ENCODE measurements at regions not wholly inside any gene's neighbourhood (a gene's known extent, or its start where the extent isn't known, plus 50 kb on each side); places are given as distances from the start of the nearest gene placed in this dataset.

- DNase-seq (ENCODE audit: low read depth) = no peak
Observed at GRCh38 chr7:24341691-24342413, 57.9 kb downstream of the NPY start.

- no peak for DNase-seq (ENCODE audit: low read depth)
Observed at GRCh38 chr7:24343614-24344013, 59.6 kb downstream of the NPY start.

GRCh38 chr7:24346129-24346528, 62.1 kb downstream of the NPY start:
- no peak for DNase-seq (ENCODE audit: low read depth)

GRCh38 chr7:24346716-24347115, 62.7 kb downstream of the NPY start:
- DNase-seq (ENCODE audit: low read depth) = no peak

- no peak for DNase-seq (ENCODE audit: low read depth)
Observed at GRCh38 chr7:24349339-24349738, 65.3 kb downstream of the NPY start.

- DNase-seq (ENCODE audit: low read depth) = no peak
Observed at GRCh38 chr7:24354456-24354855, 70.5 kb downstream of the NPY start.

- no peak for DNase-seq (ENCODE audit: low read depth)
Observed at GRCh38 chr7:24356718-24357386, 72.9 kb downstream of the NPY start.

- no peak for DNase-seq (ENCODE audit: low read depth)
Observed at GRCh38 chr7:24361001-24361400, 77.0 kb downstream of the NPY start.

- no peak for DNase-seq (ENCODE audit: low read depth)
Observed at GRCh38 chr7:24365606-24366005, 81.6 kb downstream of the NPY start.

- no peak for DNase-seq (ENCODE audit: low read depth)
Observed at GRCh38 chr7:24366876-24367275, 82.9 kb downstream of the NPY start.

- no peak for DNase-seq (ENCODE audit: low read depth)
Observed at GRCh38 chr7:24368161-24368560, 84.2 kb downstream of the NPY start.

- DNase-seq (ENCODE audit: low read depth) = no peak
Observed at GRCh38 chr7:24370541-24370940, 86.6 kb downstream of the NPY start.

GRCh38 chr7:24372961-24373955, 89.3 kb downstream of the NPY start:
- DNase-seq (ENCODE audit: low read depth) = no peak

GRCh38 chr7:24378871-24379616, 95.1 kb downstream of the NPY start:
- DNase-seq (ENCODE audit: low read depth) = no peak

GRCh38 chr7:24381894-24382505, 98.0 kb downstream of the NPY start:
- no peak for DNase-seq (ENCODE audit: low read depth)

GRCh38 chr7:24383055-24383454, 99.1 kb downstream of the NPY start:
- no peak for DNase-seq (ENCODE audit: low read depth)

- DNase-seq (ENCODE audit: low read depth) = no peak
Observed at GRCh38 chr7:24384362-24385030, 100.5 kb downstream of the NPY start.

- DNase-seq (ENCODE audit: low read depth) = no peak
Observed at GRCh38 chr7:24388212-24388611, 104.2 kb downstream of the NPY start.

- no peak for DNase-seq (ENCODE audit: low read depth)
Observed at GRCh38 chr7:24390376-24391157, 106.6 kb downstream of the NPY start.

GRCh38 chr7:24392774-24393173, 108.8 kb downstream of the NPY start:
- DNase-seq (ENCODE audit: low read depth) = no peak

All from GM04503 (cell line).